Daoy (cell line): ENCODE measurements at regions not wholly inside any gene's neighbourhood (a gene's known extent, or its start where the extent isn't known, plus 50 kb on each side); places are given as distances from the start of the nearest gene placed in this dataset.

ENCODE experiments used
- DNase-seq: peaks from one replicate; pipeline ENCODE4 v3.0.0-alpha.2; 2015; ENCODE audit warnings: low read depth

DNA sequence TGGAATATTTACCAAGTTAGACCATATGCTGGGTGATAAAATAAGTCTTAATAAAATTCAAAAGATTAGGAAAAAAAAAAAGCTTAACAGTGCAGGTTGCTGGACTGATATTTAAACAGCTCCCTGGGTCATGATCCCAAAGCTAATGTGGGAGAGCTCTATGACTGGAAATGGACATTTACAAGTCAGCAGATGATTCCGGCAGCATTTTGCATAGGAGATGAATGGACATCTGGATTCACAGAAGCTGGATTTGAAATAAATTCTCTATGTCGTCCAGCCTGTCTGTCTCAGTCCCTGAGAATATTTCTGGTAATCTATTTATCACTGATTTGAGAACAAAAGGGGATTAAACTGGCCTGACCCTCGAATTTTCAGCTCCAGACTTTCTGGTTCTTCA is 52.3 kb upstream of the KLHL25 start:
- DNase-seq: no peak

DNA sequence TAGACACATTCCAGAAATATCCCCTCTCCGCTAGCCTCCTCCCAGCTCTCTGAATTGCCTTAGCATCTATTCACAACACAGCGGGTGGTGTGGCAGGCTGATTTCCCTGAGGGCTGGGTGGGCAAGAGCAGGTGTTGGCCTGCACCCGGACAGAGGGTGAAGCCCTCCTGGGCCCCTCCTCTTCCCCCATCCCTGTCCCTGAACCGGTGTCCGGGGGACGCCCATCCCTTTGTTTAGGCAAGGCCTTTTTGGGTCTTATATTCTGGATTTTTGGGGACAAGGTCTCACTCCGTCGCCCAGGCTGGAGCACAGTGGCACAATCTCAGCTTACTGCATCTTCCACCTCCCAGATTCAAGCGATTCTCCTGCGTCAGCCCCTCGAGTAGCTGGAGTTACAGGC is 55.2 kb upstream of the KLHL25 start:
- DNase-seq: no peak

GRCh38 chr15:85852969-85853368 is 58.2 kb upstream of the KLHL25 start:
- DNase-seq: no peak

- DNase-seq: peak; percentile 37
Measured at GRCh38 chr15:85854345-85855097, 59.8 kb upstream of the KLHL25 start.

GRCh38 chr15:85858586-85859375 is 64.1 kb upstream of the KLHL25 start:
- peak; percentile 54 for DNase-seq

- DNase-seq: no peak
Measured at GRCh38 chr15:85859671-85860070, 64.9 kb upstream of the KLHL25 start.

DNA sequence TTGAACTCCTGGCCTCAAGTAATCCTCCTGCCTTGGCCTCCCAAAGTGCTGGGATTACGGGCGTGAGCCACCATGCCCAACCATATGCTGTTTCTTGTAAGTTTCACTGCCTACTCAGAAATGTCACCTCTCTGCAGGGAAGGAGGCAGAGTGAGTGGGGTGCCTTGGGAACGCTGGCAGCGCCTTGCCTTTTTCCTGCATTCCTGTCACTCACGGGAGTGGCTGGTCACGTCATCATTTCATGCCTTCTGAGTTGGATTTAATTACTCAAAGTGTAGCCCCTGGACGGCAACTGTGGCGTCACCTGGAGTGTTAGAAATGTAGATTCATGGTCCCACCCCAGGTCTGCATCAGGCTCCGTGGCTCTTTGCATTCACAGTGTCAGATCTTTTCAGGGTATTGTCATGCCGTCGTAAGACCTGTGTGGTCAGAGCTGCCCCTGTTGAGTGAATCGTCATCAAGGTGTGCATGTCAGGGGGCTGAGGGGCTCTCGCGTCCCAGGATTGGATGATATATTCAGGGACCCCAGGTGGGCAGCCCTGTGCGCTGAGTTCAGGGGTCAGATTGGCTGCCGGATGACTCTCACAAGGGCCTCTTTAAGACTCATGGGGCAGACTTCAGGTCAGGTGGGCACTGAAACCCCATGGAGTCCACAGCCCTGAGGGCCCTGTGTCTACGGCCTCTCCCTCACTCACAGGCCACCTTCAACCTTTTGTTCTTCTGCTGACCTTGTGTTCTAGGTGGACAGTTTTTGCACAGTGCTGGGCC is 65.9 kb upstream of the KLHL25 start:
- no peak for DNase-seq

GRCh38 chr15:85865070-85865684 is 70.5 kb upstream of the KLHL25 start:
- peak; percentile 30 for DNase-seq

DNA sequence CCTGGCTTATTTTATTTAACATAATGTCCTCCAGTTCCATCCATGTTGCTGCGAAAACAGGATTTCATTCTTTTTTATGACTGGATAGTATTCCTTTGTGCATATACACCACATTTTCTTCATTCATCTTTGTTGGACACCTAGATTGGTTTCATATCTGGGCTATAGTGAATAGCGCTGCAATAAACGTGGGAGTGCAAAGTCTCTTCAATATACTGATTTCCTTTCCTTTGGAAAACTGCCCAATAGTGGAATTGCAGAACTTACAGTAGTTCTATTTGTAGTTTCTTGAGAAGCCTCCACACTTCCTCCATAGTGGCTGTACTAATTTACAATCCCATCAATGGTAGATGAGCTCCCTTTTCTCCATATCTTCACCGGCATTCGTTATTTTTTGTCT is 72.5 kb upstream of the KLHL25 start:
- no peak for DNase-seq

- no peak for DNase-seq
Measured at GRCh38 chr15:85869124-85869523, 74.4 kb upstream of the KLHL25 start.

- no peak for DNase-seq
Measured at GRCh38 chr15:85870216-85871014, 75.7 kb upstream of the KLHL25 start.

DNA sequence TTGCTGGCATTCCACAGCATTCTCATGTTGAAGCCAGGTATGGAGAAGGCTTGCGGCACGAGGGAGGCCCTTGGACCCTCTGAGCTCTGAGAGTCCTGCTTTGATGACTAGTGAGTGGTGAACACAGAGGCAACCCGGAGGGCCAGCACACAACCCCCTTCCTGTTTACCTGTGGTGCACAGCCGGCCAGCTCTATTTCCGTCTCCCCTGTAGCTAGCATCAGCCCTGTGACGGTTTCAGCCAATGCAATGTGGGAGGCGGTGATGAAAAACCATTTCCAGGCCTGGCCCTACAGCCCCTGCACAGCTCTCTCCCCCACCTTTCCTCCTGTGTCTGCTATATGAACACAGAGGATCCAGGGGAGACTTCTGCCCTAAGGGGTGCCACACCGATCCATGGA is 76.8 kb upstream of the KLHL25 start:
- no peak for DNase-seq

GRCh38 chr15:85872125-85872524 is 77.4 kb upstream of the KLHL25 start:
- DNase-seq: peak; percentile 2

- no peak for DNase-seq
Measured at GRCh38 chr15:85874236-85874635, 79.5 kb upstream of the KLHL25 start.

GRCh38 chr15:85875756-85876155 is 81.0 kb upstream of the KLHL25 start:
- DNase-seq: no peak

DNA sequence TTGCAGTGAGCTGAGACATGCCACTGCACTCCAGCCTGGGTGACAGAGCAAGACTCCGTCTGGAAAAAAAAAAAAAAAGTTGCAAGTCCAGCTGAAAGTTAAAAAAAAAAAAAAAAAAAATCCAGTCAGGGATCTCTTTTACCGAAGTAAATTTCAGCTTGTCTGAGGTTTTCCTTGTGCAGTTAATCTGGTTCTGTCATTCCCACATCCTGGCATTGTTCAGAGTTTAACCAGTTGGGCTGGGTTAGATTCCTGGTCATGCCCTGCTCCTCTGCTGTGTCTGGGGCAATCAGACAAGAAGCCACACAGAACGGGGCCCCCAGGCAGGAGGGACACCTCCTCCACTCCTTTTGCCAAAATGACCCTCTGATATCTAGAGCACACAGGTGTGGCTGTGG is 84.1 kb upstream of the KLHL25 start:
- DNase-seq: peak; percentile 34

DNA sequence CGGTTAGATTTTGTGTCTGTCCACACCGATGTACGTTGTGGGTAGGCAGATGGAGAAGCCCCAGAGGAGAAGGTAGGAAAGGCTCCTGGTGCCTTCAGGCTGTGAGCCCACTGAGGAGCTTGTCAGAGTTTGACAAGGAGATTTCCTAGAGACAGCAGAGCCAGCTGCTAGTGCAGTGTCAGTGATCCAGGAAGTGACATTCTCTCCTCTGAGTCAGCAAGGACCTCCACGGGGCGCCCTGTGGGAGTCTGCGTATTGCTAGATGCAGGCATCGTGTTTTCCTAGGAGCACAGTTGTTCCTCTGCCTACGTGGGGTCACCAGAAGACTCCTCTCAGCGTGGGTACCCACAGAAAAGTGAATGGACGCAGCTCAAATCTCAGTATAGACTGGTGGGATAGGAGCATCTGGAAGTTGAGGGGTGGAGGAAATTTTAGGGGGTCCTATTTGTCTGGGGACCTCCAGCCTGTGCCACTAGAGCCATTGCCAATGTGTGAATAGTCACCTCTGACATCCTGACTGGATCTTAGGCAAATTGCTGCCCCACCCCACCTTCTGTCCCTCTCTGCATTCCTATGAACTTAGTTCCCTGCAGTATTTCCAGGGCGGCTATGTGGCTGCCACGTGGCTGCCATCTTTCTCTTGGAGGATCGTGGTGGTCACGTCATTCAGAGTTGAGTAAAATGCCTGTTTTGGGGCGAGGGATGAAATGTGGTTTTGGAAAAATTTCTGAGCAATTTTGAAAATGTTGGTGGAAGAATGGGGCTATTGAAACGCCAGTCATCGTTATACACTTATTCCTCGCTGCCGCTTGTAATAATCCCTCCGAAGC is 84.8 kb upstream of the KLHL25 start:
- peak; percentile 59 for DNase-seq

DNA sequence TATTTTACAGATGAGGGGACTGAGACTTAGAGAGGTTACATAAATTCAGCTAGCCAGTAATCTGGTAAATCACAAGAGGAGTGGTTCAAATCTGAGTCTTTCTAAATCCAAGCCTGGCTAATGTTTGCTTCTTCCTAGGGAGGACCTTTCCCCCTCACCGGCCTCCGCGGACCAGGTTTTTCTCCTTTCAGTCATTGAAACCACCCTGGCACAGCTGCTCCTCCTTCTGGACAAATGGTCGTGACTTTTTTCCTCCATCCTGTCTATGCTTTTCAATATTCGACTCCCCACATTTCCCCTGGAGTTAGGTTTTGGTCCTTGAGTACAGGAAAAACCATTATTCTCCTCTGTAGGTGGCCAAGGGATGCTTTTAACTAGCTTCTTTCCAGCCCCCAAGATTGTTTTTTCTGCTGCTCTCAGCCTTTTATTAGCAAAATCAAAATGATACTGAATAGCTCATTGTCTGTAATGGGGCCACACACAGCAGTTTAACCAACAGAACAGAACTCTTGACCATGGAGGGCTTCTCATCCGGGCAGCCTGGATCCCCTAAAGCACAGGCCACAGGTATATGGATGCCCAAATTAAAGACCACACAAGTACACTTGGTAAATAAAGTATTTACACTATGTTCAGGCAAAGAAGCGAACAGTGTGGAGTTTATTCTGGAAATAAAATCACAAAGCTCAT is 85.9 kb upstream of the KLHL25 start:
- no peak for DNase-seq

DNA sequence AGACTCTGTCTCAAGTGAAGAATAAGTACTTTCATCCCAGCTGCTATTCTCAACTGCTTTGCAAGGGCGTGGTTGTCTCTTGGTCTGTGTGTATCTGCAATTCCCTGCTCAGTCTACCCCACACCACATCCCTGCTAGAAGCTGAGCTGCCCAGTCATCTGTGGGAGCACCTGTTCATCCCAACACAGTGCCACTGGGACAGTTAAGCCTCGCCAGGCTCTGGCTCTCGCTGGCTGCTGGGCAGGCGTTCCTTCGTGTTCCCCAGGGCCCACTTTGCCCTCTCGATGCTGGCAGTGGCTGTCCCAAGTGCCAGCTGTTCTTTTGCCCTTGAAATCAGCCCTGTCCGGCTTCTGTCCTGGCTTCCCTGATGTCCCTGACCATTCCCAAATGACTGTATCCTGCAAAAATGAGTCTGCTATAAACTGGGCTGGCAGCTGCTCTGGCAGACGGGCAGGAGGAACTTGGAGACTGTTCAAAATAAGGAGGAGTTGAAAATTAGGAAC is 91.6 kb upstream of the KLHL25 start:
- DNase-seq: no peak
